ENCODE measurements at regions not wholly inside any gene's neighbourhood (a gene's known extent, or its start where the extent isn't known, plus 50 kb on each side); places are given as distances from the start of the nearest gene placed in this dataset.

- TF ChIP-seq EZH2 (IDR thresholded peaks at IDR 0.05; ENCODE audit: borderline replicate concordance, low read depth, low read length, severe bottlenecking) = no peak
- TF ChIP-seq, protein P1, sequence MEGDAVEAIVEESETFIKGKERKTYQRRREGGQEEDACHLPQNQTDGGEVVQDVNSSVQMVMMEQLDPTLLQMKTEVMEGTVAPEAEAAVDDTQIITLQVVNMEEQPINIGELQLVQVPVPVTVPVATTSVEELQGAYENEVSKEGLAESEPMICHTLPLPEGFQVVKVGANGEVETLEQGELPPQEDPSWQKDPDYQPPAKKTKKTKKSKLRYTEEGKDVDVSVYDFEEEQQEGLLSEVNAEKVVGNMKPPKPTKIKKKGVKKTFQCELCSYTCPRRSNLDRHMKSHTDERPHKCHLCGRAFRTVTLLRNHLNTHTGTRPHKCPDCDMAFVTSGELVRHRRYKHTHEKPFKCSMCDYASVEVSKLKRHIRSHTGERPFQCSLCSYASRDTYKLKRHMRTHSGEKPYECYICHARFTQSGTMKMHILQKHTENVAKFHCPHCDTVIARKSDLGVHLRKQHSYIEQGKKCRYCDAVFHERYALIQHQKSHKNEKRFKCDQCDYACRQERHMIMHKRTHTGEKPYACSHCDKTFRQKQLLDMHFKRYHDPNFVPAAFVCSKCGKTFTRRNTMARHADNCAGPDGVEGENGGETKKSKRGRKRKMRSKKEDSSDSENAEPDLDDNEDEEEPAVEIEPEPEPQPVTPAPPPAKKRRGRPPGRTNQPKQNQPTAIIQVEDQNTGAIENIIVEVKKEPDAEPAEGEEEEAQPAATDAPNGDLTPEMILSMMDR (IDR thresholded peaks at IDR 0.05; ENCODE audit: extremely low read depth in 1 of 2, insufficient read depth in 1 of 2, low read depth in 1 of 2, low read length in 2 of 2) = no peak
- no peak for TF ChIP-seq POLR2AphosphoS5 (IDR thresholded peaks at IDR 0.05; ENCODE audit: insufficient read depth, low read depth, low read length)
- no peak for TF ChIP-seq FOS (IDR thresholded peaks at IDR 0.05; ENCODE audit: borderline replicate concordance, insufficient read depth, low read length)
- no peak for TF ChIP-seq POLR2A (IDR thresholded peaks at IDR 0.05; ENCODE audit: low read depth, low read length)
These were observed 187.5 kb upstream of the THRB start for GRCh38 chr3:24682141-24682547.

Data from endothelial cell of umbilical vein (primary cell).